ENCODE measurements at regions not wholly inside any gene's neighbourhood (a gene's known extent, or its start where the extent isn't known, plus 50 kb on each side); places are given as distances from the start of the nearest gene placed in this dataset.

GRCh38 chr1:95353194-95353593, 119.2 kb downstream of the RWDD3 start:
- Histone ChIP-seq H3K27me3 (no peaks in the 10 kb centered on the region), H3K27ac (no peak overlapping the region), H3K4me3 (no peak overlapping the region), H3K9me3 (no peaks in the 10 kb centered on the region), H3K36me3 (no peaks in the 10 kb centered on the region), H3K4me1 (no peaks in the 10 kb centered on the region)
- no peak for TF ChIP-seq CTCF (IDR thresholded peaks at IDR 0.05)
- intact Hi-C loops (cut with DNase I), result no loop called here
- DNase-seq (ENCODE audit: low spot score in 2 of 2), result no peak

GRCh38 chr1:95364546-95364945, 130.5 kb downstream of the RWDD3 start:
- DNase-seq (ENCODE audit: low spot score in 2 of 2), result no peak
- intact Hi-C loops (cut with DNase I), result no loop called here
- TF ChIP-seq CTCF (IDR thresholded peaks at IDR 0.05), result no peak
- no peaks in the 10 kb centered on the region for H3K27me3 ChIP-seq
- H3K9me3 ChIP-seq, result no peaks in the 10 kb centered on the region
- no peak overlapping the region for H3K27ac ChIP-seq
- H3K4me3 ChIP-seq, result no peak overlapping the region
- no peaks in the 10 kb centered on the region for H3K4me1 ChIP-seq
- no peaks in the 10 kb centered on the region for H3K36me3 ChIP-seq

- no peak for DNase-seq (ENCODE audit: low spot score in 2 of 2)
- TF ChIP-seq CTCF (IDR thresholded peaks at IDR 0.05), result no peak
- no peaks in the 10 kb centered on the region for H3K4me1 ChIP-seq
Observed at GRCh38 chr1:95366498-95366897, 132.5 kb downstream of the RWDD3 start.

GRCh38 chr1:95368178-95368577, 134.2 kb downstream of the RWDD3 start:
- Histone ChIP-seq H3K27me3 (no peaks in the 10 kb centered on the region), H3K27ac (no peak overlapping the region), H3K36me3 (no peaks in the 10 kb centered on the region), H3K4me3 (no peak overlapping the region), H3K9me3 (no peaks in the 10 kb centered on the region), H3K4me1 (no peaks in the 10 kb centered on the region)
- intact Hi-C loops (cut with DNase I), result no loop called here
- TF ChIP-seq CTCF (IDR thresholded peaks at IDR 0.05), result no peak
- DNase-seq (ENCODE audit: low spot score in 2 of 2), result no peak

More at GRCh38 chr1:95366498-95366897, 132.5 kb downstream of the RWDD3 start:
- Histone ChIP-seq H3K4me3 (no peak overlapping the region), H3K36me3 (no peaks in the 10 kb centered on the region), H3K27ac (no peak overlapping the region), H3K9me3 (no peaks in the 10 kb centered on the region), H3K27me3 (no peaks in the 10 kb centered on the region)
- intact Hi-C loops (cut with DNase I), result no loop called here

GRCh38 chr1:95369985-95370690, 136.1 kb downstream of the RWDD3 start:
- Histone ChIP-seq H3K4me3 (no peak overlapping the region), H3K36me3 (no peaks in the 10 kb centered on the region), H3K4me1 (no peaks in the 10 kb centered on the region), H3K27me3 (no peaks in the 10 kb centered on the region), H3K27ac (no peak overlapping the region), H3K9me3 (no peaks in the 10 kb centered on the region)
- intact Hi-C loops (cut with DNase I), result no loop called here
- TF ChIP-seq CTCF (IDR thresholded peaks at IDR 0.05), result no peak
- no peak for DNase-seq (ENCODE audit: low spot score in 2 of 2)
